ENCODE measurements at regions not wholly inside any gene's neighbourhood (a gene's known extent, or its start where the extent isn't known, plus 50 kb on each side); places are given as distances from the start of the nearest gene placed in this dataset.

DNA sequence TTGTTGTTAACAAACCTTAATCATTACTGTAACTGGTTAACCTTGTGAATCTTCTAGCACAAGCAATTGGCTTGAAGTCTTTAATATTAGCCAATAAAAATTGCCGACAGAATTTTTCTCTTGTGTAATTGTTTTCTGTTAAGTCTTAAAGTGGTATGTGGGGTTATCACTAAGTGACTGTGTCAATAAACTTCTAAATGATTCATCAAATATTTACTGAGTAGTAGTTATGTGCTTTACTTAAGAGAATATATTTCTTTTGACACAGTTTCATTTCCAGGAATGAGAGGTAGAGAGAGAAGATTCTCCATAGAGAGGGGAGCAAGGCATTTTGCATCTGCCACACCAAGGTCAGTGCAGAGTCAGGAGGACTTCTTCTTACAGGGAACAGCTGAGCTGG, 2361.6 kb upstream of the AGA start:
- no peak for DNase-seq (ENCODE audit: low spot score)

DNA sequence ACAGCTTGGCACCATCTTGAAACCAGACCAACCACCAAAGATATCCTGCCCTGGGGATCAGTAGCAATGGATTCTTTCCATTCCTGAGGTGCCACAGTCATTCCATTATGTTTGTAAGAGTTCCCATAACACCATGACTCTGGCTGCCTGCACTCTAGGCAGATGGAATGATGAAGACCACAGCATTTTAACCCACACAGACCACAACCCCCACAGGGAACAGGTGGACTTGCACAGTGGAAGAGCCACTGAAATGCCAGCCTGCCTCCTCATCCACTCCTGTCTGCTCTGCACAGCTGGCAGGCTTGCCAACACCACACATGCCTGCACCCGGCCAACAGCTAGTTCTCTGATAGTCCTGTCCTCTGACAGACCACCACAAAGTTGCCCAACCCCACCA, 2362.2 kb upstream of the AGA start:
- DNase-seq (ENCODE audit: low spot score), result no peak

DNA sequence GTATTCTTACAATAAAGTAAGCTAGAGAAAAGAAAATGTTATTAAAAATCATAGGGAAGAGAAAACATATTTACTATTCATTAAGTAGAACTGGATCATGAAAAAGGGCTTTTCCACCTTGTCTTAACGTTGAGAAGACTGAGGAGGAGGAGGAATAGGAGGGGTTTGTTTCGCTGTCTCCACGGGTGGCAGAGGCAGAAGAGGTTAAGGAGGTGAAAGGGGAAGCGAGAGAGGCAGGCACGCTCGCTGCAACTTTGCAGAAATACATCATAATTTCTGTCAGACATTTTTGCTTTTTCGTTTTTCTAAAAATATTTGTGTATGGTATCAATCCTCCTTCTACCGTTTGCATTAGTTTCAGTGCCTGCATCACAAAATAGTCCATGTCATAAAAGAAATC, 2375.1 kb upstream of the AGA start:
- DNase-seq (ENCODE audit: low spot score), result no peak

GRCh38 chr4:179823342-179823741, 2381.1 kb upstream of the AGA start:
- no peak for DNase-seq (ENCODE audit: low spot score)

GRCh38 chr4:179831274-179831673, 2389.0 kb upstream of the AGA start:
- no peak for DNase-seq (ENCODE audit: low spot score)

DNA sequence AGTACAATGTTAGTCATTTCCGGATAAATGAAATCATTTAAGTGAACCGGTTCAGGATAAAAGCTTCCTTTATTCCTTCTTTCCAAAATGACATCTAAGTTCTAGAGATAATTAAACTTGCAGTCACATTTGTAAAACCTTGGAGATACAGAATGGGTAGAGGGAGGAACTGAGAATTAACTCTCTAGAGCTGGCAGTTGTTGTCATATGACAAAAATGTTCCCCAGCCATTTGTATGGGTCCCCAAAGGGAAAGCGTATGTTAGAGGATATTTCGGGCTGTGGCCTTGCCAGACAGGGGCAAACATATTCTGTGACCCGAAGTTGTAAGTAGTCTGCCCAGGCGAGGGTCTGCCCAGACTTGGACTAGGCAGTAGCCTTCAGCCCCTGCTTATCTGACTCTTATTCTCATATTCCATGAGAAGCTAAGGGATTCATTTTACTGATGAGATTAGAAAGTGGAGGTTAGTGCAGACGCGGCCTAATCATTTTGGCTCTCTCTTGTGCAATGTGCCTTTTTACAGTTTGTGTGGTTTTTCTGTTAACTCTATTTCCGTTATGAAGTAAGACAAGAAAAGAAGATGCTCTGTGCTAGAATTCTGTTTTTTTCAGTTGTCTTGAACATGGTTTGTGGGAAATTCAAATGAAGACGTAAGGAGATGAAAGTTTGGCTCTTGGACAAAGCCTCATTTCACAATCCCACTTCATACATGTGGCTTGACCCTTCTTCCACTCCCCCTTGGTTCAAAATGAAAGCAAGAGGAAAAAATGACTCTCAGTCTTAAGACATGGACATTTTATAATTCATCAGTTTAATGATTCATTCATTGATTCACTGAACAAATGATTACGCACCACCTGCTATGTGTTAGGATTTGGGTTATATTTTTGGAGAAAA, 2394.2 kb upstream of the AGA start:
- no peak for DNase-seq (ENCODE audit: low spot score)

DNA sequence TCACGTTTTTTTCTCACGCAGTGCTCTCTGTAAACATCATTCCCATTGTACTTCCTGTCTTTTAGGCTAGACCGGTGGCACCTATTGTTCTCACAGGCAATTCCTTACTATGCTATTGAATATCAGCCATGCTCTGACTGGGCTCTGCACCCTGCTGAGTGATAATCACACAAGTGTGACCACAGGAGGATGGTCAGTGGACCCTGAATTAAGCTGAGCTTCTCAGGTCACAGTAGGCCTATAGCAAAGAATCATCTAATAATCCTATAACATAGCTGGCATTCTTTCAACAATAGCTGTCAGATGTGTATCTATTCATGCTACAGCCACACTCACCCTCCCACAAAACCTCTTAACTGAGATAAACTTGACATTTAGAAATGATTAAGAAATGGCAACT, 2399.8 kb upstream of the TENM3 start:
- no peak for DNase-seq (ENCODE audit: low spot score)

DNA sequence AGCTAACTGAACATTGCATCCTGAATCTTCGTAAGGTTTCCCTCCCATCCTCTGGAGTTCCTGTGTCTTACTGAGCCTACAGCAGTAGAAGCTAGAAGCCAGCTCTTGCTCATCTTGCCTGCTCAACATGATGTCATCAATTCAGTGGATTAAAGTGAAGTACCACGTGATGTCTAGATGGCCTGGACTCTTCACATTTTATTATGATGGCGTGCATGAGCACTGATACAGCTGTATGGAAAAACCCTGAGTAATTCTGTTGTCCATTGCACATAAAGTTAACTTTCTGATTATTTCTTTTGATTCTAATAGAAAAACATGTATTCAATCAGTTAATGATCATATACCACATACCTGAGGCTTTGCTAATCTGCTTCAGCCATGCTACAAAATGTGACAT, 2387.7 kb upstream of the TENM3 start:
- no peak for DNase-seq (ENCODE audit: low spot score)

GRCh38 chr4:179858221-179858620, 2385.0 kb upstream of the TENM3 start:
- DNase-seq (ENCODE audit: low spot score), result no peak

DNA sequence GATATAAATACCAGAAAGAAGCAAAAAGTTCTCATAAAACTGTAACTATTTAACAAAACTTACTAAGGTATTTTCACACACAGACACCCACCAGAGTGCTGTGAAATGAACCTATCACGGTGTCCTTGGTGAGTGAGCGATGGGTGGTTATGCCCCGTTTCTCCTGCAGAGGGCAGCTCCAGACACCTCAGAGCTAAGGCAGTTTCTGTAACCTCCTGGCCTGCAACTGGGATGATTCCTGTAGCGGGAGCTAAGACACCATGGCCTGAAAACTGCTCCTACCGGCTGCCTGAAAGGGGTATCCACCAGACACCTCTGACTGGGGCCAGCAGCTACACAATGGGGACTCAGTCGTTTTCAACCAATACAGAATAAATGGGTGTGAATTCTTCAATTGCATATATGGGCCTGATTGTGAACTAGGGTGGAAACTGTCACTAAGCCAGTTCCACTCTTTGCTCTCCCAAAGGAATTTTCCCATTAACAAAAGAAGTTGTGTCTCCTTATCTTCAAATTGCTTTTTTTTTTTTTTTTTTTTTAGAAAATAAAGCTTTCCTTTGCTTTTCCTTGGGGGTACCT, 2375.8 kb upstream of the TENM3 start:
- peak; percentile 2 for DNase-seq (ENCODE audit: low spot score)

DNA sequence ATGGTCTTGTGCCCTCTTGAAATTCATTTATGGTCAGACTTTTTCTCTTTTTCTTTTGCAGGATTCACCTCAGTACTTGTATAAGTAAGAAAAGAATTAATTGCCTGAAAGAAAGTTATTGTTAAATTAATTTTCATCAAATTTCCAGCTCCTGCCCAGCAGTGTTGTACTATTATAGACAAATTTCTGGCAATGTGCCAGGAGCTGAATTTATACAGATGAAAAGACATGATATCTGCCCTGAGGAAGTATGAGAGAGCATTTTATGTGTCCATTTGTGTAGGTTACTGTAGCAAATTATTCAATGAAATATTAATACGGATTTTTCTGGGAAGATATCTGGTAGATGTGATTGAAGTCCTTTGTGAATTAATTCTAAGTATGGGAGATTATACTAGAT, 2371.5 kb upstream of the TENM3 start:
- no peak for DNase-seq (ENCODE audit: low spot score)

- no peak for DNase-seq (ENCODE audit: low spot score)
These were observed 2370.4 kb upstream of the TENM3 start for GRCh38 chr4:179872755-179873154.

- DNase-seq (ENCODE audit: low spot score), result no peak
These were observed 2362.4 kb upstream of the TENM3 start for GRCh38 chr4:179880756-179881155.

- DNase-seq (ENCODE audit: low spot score), result no peak
These were observed 2349.0 kb upstream of the TENM3 start for GRCh38 chr4:179894066-179894778.

DNA sequence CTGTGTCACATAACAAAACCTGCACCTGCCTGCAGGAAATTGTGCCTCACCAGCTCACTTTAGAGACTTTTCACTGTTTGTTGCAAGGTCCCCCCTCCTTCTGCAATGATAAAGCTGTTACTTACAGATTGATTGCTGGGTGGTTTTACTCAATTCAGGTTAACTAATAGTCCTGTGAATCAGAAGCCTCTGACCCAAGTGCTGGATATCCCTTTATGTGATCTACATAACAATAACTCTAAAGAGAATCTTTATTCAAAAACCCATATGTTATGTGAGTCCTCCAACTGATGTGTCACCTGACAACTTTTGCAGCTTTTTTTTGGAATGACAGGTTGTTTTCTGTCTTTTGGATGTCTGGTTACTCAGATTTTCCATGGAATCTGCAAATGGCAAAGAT, 2323.6 kb upstream of the TENM3 start:
- DNase-seq (ENCODE audit: low spot score), result no peak

- no peak for DNase-seq (ENCODE audit: low spot score)
These were observed 2315.7 kb upstream of the TENM3 start for GRCh38 chr4:179927473-179927872.

- no peak for DNase-seq (ENCODE audit: low spot score)
These were observed 2301.3 kb upstream of the TENM3 start for GRCh38 chr4:179941911-179942310.

DNA sequence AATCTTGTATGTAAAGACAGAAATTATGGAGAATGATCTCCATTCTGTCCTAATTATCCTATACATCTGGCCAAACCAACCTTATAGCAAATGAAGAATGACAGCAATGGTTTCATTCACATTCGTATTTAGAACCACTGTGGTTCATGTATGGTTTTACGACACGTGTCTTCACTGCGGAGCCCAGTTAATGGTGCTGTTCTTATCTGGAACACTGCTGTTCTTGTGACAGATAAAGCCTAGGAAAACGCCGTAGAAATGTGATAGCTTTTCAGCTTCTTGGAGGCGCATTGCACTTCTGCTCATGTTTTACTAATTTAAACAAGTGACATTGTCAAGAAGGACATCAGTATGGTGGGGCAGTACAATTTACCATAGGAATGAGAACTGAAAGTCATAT, 2266.4 kb upstream of the TENM3 start:
- no peak for DNase-seq (ENCODE audit: low spot score)

- DNase-seq (ENCODE audit: low spot score), result no peak
These were observed 2265.8 kb upstream of the TENM3 start for GRCh38 chr4:179977378-179977777.

DNA sequence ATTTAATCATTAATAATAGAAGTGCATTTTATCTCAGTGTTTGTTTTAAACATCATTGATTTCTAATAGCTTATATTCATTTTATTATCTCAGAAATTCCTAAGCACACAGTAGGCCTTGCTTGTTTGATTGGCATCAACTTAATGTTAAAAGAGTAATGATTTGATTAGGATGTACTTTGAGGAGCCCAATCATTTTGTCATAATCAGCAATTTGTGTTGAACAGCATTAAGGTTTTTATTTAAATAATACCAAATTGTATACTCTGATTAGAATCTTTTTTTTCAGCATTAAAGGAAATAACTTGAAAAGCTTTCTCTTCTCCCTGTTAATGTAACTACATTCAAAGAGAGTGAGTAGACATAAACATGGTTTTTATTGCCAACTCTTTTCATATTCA, 2262.0 kb upstream of the TENM3 start:
- DNase-seq (ENCODE audit: low spot score), result no peak

DNA sequence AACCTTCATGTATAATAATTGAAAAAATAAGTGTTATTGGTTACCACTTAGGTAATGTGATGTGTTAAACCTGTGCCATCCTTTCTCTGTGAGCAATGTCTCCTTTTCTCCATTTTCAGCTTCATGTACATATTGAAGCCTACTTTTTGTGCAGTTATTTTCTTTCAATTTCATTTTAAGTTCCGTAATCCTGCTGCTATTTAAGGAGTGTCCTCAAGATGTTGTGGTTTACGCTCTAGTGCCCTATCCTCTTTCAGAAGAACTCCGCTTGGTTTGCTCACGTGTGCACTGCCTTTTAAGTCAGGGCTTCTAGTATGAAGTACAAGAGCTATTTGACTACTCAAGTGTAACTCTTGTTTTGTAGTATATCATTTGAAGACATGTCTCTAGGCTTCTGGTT, 2253.2 kb upstream of the TENM3 start:
- no peak for DNase-seq (ENCODE audit: low spot score)

DNA sequence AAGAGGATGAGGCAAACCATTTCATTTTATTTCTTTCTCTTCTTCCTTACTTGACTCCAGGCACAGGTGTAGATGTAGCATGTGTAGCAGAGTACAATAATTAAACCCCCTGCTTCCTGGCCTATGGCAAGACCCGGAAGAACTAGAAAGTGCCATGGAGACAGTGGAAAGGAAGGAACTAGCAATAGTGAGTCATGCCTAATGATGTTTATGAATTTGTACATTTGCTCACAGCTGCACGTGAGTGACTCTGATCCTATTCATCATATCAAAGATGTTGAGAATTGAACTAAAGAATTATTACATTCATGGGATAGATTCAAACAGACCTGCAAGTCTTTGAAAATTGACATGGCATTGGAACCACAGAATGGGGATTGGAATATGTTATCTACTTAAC, 2233.9 kb upstream of the TENM3 start:
- no peak for DNase-seq (ENCODE audit: low spot score)

- no peak for DNase-seq (ENCODE audit: low spot score)
These were observed 2214.5 kb upstream of the TENM3 start for GRCh38 chr4:180028682-180029081.

All from germinal center (tissue), 1 donor.